Activated CD4-positive, CD25-positive, alpha-beta regulatory T cell treated with anti-CD3 and anti-CD28 coated beads, Interleukin-2, amount 50 U/mL, for 24 hours (primary cell): ENCODE measurements at regions not wholly inside any gene's neighbourhood (a gene's known extent, or its start where the extent isn't known, plus 50 kb on each side); places are given as distances from the start of the nearest gene placed in this dataset.

Source experiments
- ATAC-seq, 2 donors: fragments of 150-1000 bp; cut with Tn5 transposase; one replicate each; pipeline ENCODE4 v1.10.0; 2021; ENCODE audit warnings: mild to moderate bottlenecking in 1 of 2, moderate library complexity in 1 of 2

DNA sequence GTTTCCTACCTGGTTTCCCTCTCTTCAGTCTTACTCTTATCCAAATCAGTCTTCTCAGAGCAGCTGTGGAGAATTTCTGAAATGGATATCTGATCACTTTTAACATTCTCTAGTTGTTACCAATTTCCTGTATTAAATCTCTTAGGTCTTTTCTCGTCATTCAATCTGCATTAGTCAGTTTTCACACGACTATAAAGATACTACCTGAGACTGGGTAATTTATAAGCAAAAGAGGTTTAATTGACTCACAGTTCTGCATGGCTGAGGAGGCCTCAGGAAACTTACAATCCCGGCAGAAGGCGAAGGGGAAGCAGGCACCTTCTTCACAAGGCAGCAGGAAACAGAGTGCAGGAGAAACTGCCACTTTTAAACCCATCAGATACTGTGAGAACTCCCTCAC lies 444.8 kb downstream of the GATA3 start:
- ATAC-seq: no peak

DNA sequence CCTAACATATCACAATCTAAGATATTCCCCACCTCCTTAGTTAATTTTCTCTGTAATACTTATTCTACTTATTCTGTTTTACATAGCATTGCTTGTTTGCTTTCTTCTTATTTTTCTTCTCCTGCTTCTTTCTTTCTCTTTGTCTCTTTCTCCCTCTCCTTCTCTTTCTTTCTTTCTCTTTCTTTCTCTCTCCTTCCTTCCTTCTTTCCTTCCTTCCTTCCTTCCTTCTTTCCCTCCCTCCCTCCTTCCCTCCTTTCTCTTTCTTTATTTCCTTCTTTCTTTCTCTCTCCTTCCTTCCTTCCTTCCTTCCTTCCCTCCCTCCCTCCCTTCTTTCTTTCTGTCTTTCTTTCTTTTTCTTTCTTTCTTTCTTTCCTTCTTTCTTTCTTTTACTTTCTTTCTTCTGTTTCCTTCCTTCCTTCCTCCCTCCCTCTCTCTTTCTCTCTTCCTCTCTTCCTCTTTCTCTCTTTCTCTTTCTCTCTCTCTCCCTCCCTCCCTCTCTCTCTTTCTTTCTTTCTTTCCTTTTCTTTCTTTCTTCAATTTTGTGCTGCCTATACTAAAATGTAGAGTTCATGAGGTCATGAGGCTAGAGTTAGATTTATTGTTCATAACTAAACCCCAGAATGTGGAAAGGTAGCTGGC lies 445.4 kb downstream of the GATA3 start:
- ATAC-seq: no peak

DNA sequence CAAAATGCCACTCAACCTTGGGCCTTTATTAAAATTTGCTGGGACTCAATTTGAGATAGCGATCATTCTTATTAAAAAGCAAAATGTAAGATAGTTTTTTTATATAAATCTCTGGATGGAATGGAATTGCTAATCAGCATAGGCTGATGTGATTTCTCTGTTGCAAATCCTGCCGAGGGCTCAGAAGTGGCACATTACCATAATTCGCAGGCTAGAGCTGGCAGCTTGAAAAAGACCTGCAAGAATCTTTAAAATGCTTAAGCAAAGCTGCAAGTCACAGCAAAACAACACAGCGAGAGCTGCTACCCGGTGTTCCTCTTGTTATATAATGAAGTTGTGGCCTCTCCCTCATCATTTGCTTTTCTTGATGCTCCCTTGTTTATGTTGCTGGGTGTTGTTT lies 448.1 kb downstream of the GATA3 start:
- ATAC-seq: no peak

DNA sequence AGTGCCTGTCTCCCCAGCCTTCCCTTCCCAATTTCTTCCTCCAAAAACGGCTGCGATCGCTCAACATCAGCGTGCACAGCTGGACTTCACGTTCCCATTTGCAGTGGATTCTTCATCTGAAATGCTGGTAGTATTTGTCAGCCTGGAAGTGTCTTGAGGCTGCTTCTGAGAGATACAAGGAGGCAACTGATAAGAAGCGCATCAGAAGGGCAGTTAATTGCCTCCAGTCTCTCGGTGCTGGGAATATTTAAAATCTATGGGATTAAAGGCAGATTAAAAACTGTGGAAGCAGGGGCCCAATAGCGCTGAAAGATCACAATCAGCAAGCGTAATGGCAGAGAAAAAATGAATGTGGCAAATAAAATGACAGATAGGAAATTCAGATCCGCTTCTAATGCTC lies 450.0 kb downstream of the GATA3 start:
- ATAC-seq: no peak

DNA sequence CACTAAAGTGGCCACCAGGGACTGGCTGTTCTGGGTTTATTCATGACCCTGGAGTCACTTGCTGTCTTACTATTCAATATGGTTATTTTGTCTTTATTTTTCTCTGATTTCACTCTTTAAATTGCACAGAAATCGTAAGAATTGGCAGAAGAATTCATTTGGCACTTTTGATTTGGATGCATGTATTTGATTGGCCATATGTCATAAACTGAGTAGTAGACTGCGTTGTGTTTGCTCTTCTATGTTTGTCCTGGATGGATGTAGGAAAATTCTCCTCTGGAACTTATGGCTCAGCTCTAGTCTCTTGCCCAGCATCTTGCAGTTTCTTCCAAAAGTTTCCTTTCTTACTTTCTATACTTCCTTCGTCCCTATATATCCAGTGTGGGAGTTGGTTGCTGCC lies 452.7 kb downstream of the GATA3 start:
- ATAC-seq: no peak

DNA sequence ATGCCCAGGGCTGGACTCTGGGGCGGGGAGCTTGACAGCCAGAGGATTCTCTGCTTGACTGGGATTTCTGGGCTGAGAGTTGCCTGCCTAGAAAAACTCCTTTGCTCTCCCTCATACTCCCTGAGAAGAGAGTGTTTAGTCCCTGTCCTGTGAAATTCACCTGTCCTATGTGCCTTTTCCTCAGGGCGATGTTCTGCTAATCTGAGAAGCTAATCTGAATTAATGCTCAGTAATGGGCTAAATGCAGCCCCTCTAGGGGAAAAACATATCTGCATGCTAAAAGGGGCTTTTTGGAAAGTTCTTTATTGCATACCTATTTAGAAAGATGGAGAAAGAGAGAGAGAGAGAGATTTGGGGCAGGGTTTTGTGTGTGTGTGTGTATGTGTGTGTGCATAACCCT lies 454.4 kb downstream of the GATA3 start:
- ATAC-seq: no peak

DNA sequence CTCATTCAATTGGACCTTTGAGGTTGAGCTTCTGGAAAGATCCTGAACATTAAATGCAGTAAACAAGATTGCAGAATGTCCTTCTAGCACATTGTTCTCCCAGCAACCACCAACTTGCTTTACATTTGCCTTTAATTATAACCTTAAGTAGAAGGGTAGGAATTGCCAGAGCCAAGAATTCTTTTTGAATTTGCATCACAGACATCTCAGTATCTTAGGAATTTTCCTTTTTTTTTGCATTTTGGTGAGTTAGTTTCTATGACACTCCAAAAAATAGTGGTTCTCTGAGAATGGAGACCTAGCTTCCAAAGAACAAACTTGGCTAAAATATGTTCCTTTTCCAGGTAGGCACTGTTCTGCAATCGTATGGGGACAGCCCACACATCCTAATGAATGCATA lies 456.0 kb downstream of the GATA3 start:
- ATAC-seq: no peak

DNA sequence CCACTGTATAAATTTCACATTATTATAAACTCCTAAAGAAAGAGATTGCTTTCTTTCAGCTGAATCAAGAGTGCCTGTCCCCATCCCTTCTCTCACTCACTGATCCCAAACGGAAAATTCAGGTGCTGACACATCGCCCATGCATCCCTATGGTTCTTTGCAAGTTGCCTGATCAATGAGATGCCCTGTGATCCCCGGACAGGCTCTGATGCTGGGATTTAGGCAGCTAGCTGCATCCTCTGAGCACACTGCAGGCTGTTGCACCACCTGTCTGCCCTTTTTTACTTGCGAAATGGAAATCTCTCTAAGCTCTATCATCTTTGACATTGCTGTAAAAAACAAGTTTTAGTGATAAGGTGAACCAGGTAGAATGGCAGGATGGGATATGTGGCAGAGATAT lies 456.5 kb downstream of the GATA3 start:
- ATAC-seq: no peak

DNA sequence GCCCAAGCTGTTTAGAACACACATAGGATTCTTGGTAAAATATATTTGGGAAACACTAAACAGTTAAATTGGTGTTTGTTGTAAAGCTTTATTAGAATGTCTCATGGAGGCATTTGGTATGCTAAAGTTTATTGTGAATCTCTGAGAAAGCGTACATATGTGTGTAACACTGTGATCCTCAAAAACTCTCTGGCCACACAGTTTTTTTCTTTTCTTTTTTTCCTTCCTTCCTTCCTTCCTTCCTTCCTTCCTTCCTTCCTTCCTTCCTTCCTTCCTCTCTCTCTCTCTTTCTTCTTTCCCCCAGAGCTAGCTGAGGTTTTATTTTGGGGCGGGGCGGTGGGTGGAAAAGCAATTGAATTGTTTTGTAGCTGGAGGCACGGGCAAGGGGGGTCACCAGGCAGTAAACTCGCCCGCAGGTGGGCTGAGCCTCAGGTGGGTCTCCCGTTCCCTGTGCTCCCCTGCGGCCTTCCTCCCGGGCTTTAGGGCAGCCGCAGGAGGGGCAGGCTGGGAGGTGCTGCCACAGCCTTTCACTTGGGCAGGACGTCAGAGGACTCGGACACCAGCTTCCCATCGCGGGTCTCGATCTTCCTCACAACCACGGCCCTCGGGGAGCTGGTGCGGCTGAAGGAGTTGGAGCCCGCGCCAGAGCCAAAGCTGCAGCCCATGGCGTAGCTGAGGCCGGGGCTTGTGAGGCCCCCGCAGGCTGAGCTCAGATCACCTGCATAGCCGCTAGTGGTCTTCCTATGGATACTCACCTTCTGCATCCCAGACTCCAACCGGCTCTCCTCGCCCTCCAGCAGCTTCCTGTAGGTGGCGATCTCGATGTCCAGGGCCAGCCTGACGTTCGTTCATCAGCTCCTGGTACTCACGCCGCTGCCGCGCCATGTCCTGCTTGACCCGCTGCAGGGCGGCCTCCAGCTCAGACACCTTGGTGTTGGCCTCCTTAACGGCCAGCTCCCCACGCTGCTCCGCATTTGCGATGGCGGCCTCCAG lies 459.0 kb downstream of the GATA3 start:
- no peak for ATAC-seq

DNA sequence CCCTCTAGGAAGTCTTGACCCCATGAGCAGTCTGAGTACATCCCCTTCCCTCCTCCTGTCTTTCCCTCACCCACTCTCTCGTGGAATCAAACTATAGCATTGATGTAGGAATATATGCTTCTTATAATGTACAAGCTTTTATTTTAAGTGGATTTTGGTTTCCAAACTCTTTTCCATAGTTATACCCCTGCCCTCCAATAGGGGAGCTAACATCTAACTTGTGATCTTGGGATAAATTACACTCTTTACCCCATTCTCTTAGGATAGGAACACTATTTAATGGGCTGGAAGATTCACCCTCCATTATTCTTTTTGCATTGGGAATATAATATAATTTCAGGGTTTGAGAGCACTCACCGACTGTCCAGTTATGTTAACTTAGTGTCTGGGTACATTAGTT lies 465.9 kb downstream of the GATA3 start:
- ATAC-seq: no peak

DNA sequence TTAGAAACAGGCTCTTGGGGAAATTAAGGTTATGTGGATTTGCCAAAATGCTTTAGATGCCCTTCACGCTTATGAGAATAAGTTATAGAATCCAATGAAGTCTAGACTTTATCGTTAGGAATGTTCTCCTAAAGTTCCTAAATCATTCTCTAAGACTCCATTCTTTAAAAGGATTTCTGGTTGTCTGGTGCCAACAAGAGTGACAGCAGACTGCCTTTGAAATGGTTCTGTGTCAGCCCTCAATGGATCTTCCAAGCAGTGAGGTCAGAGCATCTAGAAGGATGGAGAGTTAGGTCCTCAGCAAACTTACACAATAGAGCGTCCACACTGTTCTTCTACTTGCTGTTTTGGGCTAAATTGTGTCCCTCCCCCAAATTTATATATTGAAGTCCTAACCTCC lies 473.3 kb downstream of the GATA3 start:
- ATAC-seq: no peak

DNA sequence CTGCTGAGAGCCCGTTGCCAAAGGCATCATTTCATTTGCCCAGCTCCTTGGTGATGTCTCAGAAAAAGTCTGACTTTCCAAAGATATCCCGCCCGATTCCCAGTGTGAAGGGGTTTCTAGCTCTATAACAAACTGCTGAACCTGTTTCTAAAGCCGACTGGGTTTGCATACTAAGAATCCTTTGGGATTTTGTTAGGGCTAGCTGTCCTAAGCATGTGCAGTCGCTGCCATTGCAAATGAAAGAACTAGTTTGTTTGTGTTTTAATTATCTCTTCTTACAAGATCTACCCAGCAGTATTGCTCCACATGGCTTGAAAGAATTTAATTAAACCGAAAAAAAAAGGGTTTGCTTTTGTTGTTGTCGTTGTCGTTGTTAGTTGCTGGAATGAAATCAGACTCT lies 476.6 kb downstream of the GATA3 start:
- ATAC-seq: no peak

DNA sequence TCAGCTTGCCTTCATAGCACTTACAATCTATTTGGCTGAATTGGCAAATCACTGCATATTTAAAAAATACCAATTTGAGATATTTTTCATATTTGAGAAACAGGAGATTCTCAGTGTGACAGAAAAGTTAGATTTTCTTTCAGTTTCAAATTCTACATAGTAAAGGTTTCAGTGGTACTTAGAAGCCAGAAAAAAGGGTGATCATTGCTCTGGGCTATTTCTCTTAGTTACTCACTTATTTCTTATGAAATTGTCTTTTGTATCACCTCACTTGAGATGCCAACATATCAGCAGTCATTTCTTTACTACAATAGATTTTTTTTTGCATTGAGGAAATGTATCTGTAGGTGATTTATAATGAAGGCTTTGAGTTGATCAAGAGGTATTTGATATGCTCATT lies 478.2 kb downstream of the GATA3 start:
- ATAC-seq: no peak

- no peak for ATAC-seq
Observed at GRCh38 chr10:8533462-8533861, 479.0 kb downstream of the GATA3 start.

GRCh38 chr10:8534096-8534495 lies 479.6 kb downstream of the GATA3 start:
- ATAC-seq: no peak

- no peak for ATAC-seq
Observed at GRCh38 chr10:8534891-8535290, 480.4 kb downstream of the GATA3 start.

DNA sequence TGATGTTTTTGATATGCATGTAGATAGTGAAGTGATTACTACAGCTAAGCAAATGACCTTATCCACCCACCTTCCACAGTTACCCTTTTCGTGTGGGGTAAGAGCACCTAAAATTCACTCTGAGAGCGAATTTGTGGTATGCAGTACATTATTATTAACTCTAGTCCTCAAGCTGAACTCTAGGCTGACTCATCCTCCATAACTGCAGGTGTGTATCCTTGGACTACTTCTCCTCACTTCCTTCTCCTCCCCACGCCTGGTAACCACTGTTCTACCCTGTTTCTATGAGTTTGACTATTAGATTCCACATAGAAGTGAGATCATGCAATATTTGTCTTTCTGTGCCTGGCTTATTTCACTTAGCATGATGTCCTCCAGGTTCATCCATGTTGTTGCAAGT lies 484.6 kb downstream of the GATA3 start:
- no peak for ATAC-seq

DNA sequence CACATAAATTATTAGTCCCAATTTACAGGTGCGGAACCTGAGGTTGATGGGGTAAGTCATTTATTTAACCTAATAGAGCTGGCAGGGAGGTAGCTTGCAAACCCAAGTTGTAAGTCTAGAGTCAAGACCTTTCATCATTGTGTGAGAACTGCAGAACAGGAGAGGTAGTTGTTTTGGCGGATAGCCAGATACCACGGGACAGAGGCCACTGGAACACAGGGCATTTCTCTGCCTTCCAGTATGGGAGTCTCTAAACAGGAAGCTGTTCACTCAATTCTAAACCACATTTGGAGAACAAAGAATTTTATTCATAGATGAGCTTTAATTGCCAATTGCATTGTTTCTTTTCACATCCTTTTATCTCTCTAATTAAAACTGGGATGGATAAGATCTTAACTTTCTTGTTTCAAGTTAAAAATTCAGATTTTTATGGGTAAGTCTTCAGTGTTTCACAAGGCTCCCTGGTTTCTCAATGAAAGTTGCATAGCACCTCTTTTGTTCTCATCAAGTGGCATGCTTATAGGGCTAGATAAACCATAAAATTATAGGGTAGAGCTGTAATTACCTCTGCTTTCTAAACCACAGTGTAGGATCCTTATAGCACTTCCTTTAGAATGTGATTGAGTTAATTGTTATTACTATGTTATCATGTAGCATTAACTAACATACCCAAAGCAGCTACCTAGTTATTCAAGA lies 489.0 kb downstream of the GATA3 start:
- no peak for ATAC-seq

DNA sequence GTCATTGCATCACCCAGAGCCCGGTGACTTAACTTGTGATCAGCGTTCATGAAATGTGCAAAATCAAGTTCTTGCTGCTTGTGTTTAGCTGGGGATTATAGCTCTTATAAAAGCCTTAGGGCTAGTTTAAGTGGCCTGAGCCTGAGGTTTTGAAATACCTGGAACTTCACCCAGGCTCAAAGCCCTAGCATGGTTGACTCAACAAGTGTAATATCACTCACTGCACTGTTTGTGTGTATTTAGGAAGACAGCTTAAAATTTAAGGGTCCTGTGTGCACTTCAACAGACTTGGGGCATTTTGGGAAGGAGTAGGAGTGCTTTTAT lies 489.5 kb downstream of the GATA3 start:
- no peak for ATAC-seq

DNA sequence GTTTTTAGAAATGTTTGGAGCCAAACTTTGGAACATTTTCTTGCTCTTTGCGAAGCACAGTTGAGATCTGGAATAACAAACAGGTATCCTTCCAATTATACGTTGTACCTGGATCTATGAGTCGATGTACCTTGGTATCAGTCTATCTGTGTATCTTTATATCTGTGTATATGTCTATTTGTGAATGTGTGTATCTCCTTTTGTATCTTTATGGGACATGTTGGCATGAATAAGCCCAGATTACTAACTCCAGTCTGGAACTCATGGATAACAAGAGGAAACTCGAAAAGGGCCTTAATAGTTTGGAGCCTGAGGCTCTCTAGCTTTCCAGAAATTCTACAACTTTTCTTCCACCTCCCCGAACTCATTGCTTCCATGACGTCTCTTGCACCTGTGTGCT lies 490.0 kb downstream of the GATA3 start:
- ATAC-seq: no peak

DNA sequence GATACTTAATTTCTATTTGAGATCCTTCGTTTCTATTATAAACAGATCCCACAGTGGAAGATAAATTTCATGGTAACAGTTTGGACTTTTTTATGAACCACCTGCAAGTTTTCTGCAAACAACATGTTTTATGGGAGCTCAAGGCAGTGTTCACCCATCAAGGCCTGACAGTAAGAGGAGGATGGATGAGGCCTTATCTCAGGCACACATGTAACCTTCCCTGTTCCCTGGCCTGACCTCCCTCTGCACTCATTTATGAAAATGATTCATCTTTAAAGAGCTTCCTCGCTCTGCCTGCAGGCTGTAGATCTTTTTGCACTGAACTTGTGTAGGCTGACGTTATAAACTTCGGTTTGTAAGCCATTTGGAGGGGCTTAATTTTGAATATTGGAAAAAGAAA lies 500.1 kb downstream of the GATA3 start:
- ATAC-seq: no peak

DNA sequence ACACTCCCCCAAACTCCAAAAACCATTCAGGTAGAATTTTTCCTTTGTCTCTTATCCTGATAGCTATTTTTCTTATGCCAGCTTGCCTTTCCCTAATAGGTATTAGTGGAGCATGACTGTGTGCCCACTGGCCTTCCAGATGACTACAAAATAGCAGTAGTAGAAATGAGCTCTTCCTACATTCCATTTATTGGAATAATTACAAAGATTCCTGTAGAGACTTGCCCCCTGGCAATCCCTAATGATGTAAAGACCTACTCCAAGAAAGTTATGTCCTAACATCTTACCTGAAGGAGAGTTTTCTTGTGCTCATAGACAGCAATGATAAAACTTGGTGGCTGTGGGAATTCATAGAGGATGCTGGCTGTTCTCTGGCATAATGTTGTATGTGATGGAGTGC lies 501.8 kb downstream of the GATA3 start:
- ATAC-seq: no peak

GRCh38 chr10:8563478-8563877 lies 509.0 kb downstream of the GATA3 start:
- ATAC-seq: peak; percentile 53 to 67

DNA sequence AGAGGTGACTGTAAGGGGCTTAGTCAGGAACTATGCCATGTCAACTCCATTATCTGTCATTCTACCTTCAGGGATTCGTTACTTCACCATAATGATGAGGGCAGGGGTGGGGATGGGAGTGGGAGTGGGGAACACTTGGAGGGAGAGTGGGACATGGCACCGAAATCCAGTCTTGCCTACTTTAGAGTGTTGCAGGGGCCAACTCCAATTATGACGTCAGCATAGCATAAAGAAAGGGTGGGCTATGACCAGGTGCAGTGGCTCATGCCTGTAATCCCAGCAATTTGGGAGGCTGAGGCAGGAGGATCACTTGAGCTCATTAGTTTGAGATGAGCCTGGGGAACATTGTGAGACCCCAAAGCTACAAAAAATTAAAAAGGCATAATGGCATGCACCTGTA lies 512.2 kb downstream of the GATA3 start:
- ATAC-seq: no peak
